Peyer's patch (tissue), 4 donors: ENCODE measurements at regions not wholly inside any gene's neighbourhood (a gene's known extent, or its start where the extent isn't known, plus 50 kb on each side); places are given as distances from the start of the nearest gene placed in this dataset.

Experiments
- DNase-seq, 3 donors: peaks; one replicate each; pipeline ENCODE4 v3.0.0-alpha.2; 2017 to 2019
- H3K27ac ChIP-seq, 4 donors: fragments of 200-600 bp; sonication (generic); one replicate each; pipeline ENCODE4 v1.5.1; 2016 to 2019
- H3K27me3 ChIP-seq, 2 donors: fragments of 200-600 bp; sonication (generic); one replicate each; pipeline ENCODE4 v1.5.1; 2019
- H3K36me3 ChIP-seq, 3 donors: fragments of 200-600 bp; sonication (generic); one replicate each; pipeline ENCODE4 v1.5.1; 2016 to 2019
- H3K4me1 ChIP-seq, 4 donors: fragments of 200-600 bp; sonication (generic); one replicate each; pipeline ENCODE4 v1.5.1; 2016 to 2019
- H3K4me3 ChIP-seq, 4 donors: fragments of 200-600 bp; sonication (generic); 1 replicate in 3 of 4; 2 replicates in 1 of 4; pipeline ENCODE4 v1.5.1; 2016 to 2019; ENCODE audit warnings: mild to moderate bottlenecking in 1 of 4
- H3K9me3 ChIP-seq, 4 donors: fragments of 200-600 bp; sonication (generic); one replicate each; pipeline ENCODE4 v1.5.1; 2016 to 2019; ENCODE audit warnings: mild to moderate bottlenecking in 1 of 4
- CTCF ChIP-seq, 6 experiments: fragments of 450-650 bp in 4 of 6; fragments of 200-600 bp in 2 of 6; sonication (generic) in 1 of 6; IDR thresholded peaks; one replicate each; pipeline ENCODE4 v1.5.1; 2017 to 2019; ENCODE audit warnings: antibody characterized with exemption in 6 of 6, mild to moderate bottlenecking in 3 of 6, moderate library complexity in 1 of 6
- POLR2A ChIP-seq, 2 donors: fragments of 450-650 bp; IDR thresholded peaks; one replicate each; pipeline ENCODE4 v1.5.1; 2017; ENCODE audit warnings: antibody characterized with exemption in 2 of 2, mild to moderate bottlenecking in 2 of 2, moderate library complexity in 2 of 2

DNA sequence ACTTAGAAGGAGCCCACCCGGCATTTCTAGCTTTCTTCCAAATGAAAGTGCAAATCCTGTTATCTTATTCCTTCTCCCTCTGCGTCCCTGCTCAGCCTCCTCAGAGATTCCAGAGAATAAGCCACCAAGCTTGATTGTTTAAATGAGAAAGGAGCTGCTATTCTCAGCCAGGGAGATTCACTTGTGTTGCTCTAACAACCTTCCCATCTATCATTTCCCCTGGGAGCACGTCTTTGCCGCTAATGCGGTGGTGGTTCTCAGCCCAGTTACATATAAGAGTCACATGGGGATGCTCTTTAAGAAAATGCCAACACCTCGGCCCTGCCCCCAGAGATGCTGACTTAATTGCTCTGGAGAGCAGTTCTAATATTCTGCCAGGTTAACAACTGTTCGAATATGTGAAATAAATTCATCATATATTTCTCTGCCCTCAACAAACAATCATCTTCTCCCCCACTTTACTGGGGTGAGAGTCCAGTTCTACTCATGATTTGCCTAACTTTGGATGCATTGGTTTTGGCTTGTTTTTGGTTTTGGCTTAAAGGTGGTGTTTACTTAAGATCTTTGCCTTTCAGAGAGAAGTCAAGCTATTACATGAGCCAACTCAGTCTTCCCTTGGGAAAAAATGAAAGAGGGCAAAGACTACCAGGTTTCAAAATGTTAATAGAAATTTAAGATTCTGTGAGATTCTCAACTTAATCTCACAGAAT, 213.9 kb downstream of the SEC16B start:
- Histone ChIP-seq H3K27me3 (no peaks in the 10 kb centered on the region), H3K9me3 (no peaks in the 10 kb centered on the region), H3K4me3 (no peak overlapping the region), H3K27ac (no peak overlapping the region), H3K4me1 (no peaks in the 10 kb centered on the region), H3K36me3 (no peaks in the 10 kb centered on the region)
- TF ChIP-seq POLR2A (IDR thresholded peaks at IDR 0.05) (no peak), CTCF (IDR thresholded peaks at IDR 0.05) (no peak)
- DNase-seq: no peak

GRCh38 chr1:177754603-177755002, 215.3 kb downstream of the SEC16B start:
- Histone ChIP-seq H3K4me1 (no peaks in the 10 kb centered on the region), H3K27ac (no peak overlapping the region), H3K27me3 (no peaks in the 10 kb centered on the region), H3K9me3 (no peaks in the 10 kb centered on the region), H3K36me3 (no peaks in the 10 kb centered on the region), H3K4me3 (no peak overlapping the region)
- no peak for DNase-seq
- TF ChIP-seq CTCF (IDR thresholded peaks at IDR 0.05) (no peak), POLR2A (IDR thresholded peaks at IDR 0.05) (no peak)

DNA sequence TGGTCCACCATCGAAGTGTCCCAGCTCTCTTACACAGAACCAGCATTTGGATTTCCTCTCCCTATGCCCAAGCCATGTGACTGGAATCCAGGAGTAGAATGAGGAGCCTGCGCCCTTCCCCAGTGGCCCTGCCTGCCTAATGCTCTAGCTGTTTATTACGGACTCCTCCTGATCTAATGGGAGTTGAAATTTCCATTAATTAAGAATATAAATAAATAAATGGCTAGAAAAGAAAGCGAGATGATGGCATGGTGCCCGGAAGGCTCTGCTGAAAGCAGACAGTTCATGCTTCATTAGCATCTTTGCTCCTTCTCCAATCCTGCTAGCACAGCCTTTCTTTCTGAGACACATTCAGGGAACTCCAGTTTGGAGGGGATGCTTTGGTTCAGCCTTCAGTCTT, 216.2 kb downstream of the SEC16B start:
- TF ChIP-seq POLR2A (IDR thresholded peaks at IDR 0.05) (no peak), CTCF (IDR thresholded peaks at IDR 0.05) (no peak)
- no peak for DNase-seq
- H3K4me1 ChIP-seq: no peaks in the 10 kb centered on the region
- no peak overlapping the region for H3K4me3 ChIP-seq
- no peaks in the 10 kb centered on the region for H3K36me3 ChIP-seq
- H3K9me3 ChIP-seq: no peaks in the 10 kb centered on the region
- no peak overlapping the region for H3K27ac ChIP-seq
- no peaks in the 10 kb centered on the region for H3K27me3 ChIP-seq

DNA sequence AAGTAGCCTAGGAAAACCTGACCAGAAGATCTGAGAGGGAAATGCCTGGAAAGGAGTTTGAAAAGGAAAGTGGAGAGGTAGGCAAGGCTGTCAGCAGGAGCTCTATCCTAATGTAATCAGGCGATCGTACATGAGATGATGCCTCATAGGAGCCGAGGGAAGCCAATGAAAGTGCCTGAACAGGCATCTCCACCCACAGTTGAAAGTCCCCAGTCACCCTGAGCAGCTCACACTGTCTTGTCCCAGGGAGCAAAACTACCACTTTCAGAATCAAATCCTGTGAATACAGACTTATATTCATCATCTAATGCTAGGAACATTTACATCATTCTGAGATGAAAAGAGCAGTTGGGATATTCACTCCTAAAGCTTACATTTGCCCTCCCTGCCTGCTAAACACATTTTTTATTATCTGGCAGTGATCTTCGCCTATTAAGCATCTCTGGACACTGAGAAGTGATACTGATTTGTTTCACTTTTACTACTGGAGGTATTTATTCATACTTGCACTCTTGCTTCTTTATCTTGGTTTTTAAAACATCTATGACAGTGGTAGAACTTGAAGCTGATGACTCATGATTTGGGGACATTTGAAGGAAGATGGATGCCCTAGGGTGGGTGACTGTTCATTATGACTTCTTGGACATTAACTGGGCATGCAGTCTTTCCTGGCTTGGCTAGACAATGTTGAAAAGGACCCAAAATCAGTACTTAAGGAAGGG, 221.6 kb downstream of the SEC16B start:
- TF ChIP-seq CTCF (IDR thresholded peaks at IDR 0.05): no peak
- no peak for TF ChIP-seq POLR2A (IDR thresholded peaks at IDR 0.05)

DNA sequence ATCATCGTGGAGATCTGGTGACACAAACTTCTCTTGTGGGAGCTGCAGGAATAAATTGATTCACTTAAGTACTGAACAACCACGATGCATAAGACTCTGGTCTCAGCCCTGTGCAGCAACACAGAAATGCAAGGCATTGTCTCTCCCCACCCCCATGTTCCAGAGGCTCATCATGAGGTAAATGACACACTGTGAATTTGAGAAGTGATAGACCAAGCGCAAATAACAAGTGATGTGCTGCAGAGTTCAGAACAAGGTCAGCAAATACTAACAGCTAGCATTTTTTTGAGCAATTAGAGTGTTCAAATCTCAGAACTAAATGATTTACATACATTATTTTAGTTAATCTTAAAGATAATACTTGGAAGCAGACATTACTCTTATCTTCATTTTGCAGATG, 223.7 kb downstream of the SEC16B start:
- no peaks in the 10 kb centered on the region for H3K4me1 ChIP-seq
- DNase-seq: no peak
- H3K4me3 ChIP-seq: no peak overlapping the region
- TF ChIP-seq POLR2A (IDR thresholded peaks at IDR 0.05) (no peak), CTCF (IDR thresholded peaks at IDR 0.05) (no peak)
- H3K36me3 ChIP-seq: no peaks in the 10 kb centered on the region
- H3K27me3 ChIP-seq: no peaks in the 10 kb centered on the region
- H3K27ac ChIP-seq: no peak overlapping the region
- H3K9me3 ChIP-seq: no peaks in the 10 kb centered on the region

More for the DNA sequence above, 221.6 kb downstream of the SEC16B start:
- no peaks in the 10 kb centered on the region for H3K9me3 ChIP-seq
- no peak overlapping the region for H3K4me3 ChIP-seq
- no peak for DNase-seq
- H3K36me3 ChIP-seq: no peaks in the 10 kb centered on the region
- H3K27me3 ChIP-seq: no peaks in the 10 kb centered on the region
- H3K4me1 ChIP-seq: no peaks in the 10 kb centered on the region
- H3K27ac ChIP-seq: no peak overlapping the region
